ENCODE measurements at regions not wholly inside any gene's neighbourhood (a gene's known extent, or its start where the extent isn't known, plus 50 kb on each side); places are given as distances from the start of the nearest gene placed in this dataset.

GRCh38 chr2:71823526-71823925, 324.1 kb downstream of the CYP26B1 start:
- TF ChIP-seq, protein P1, sequence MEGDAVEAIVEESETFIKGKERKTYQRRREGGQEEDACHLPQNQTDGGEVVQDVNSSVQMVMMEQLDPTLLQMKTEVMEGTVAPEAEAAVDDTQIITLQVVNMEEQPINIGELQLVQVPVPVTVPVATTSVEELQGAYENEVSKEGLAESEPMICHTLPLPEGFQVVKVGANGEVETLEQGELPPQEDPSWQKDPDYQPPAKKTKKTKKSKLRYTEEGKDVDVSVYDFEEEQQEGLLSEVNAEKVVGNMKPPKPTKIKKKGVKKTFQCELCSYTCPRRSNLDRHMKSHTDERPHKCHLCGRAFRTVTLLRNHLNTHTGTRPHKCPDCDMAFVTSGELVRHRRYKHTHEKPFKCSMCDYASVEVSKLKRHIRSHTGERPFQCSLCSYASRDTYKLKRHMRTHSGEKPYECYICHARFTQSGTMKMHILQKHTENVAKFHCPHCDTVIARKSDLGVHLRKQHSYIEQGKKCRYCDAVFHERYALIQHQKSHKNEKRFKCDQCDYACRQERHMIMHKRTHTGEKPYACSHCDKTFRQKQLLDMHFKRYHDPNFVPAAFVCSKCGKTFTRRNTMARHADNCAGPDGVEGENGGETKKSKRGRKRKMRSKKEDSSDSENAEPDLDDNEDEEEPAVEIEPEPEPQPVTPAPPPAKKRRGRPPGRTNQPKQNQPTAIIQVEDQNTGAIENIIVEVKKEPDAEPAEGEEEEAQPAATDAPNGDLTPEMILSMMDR (IDR thresholded peaks at IDR 0.05), result no peak
- TF ChIP-seq MAX (IDR thresholded peaks at IDR 0.05; ENCODE audit: low read depth), result no peak
- TF ChIP-seq TAF1 (IDR thresholded peaks at IDR 0.05; ENCODE audit: borderline replicate concordance, low read depth, low read length), result no peak
- TF ChIP-seq ZBTB33 (IDR thresholded peaks at IDR 0.05; ENCODE audit: borderline replicate concordance, low read depth), result no peak
- TF ChIP-seq JUND (IDR thresholded peaks at IDR 0.05), result no peak

Measured in SK-N-SH (cell line).